ENCODE measurements at regions not wholly inside any gene's neighbourhood (a gene's known extent, or its start where the extent isn't known, plus 50 kb on each side); places are given as distances from the start of the nearest gene placed in this dataset.

- no peak overlapping the region for H3K27ac ChIP-seq (ENCODE audit: control insufficient read depth, insufficient read depth, low read length)
- no peak overlapping the region for H3K4me3 ChIP-seq (ENCODE audit: control insufficient read depth in 2 of 3, extremely low read depth in 1 of 3, insufficient read depth in 2 of 3, low read depth in 1 of 3, low read length in 3 of 3)
- dilution Hi-C loops (cut with MboI; ENCODE audit: extremely low pct_ligation_motif_present, low sequenced_read_pairs) = no loop called here
- no peaks in the 10 kb centered on the region for H3K4me1 ChIP-seq (ENCODE audit: control insufficient read depth, extremely low read depth, insufficient read depth, low read length)
- DNase-seq (ENCODE audit: low read depth, low spot score) = no peak
- H3K9me1 ChIP-seq (ENCODE audit: control insufficient read depth, extremely low read depth, insufficient read depth, low read length) = no peaks in the 10 kb centered on the region
- H3K27me3 ChIP-seq (ENCODE audit: control insufficient read depth, extremely low read depth, insufficient read depth, low read length) = no peaks in the 10 kb centered on the region
- H3K79me2 ChIP-seq (ENCODE audit: control insufficient read depth, insufficient read depth, low read length) = no peaks in the 10 kb centered on the region
- H3K9me3 ChIP-seq (ENCODE audit: control insufficient read depth, low read depth, low read length) = peaks cover 8% of the 10 kb centered on the region
- H3K9ac ChIP-seq (ENCODE audit: control insufficient read depth, extremely low read depth, insufficient read depth, low read length) = no peak overlapping the region
- H3K36me3 ChIP-seq (ENCODE audit: control insufficient read depth in 2 of 2, extremely low read depth in 1 of 2, insufficient read depth in 2 of 2, low read length in 2 of 2) = no peaks in the 10 kb centered on the region
- H2AFZ ChIP-seq (ENCODE audit: control insufficient read depth, low read length) = no peak overlapping the region
- no peak overlapping the region for H3K4me2 ChIP-seq (ENCODE audit: control insufficient read depth, extremely low read depth, insufficient read depth, low read depth, low read length)
- no peaks in the 10 kb centered on the region for H4K20me1 ChIP-seq (ENCODE audit: control insufficient read depth, extremely low read depth, insufficient read depth, low read length)
- no peak for FAIRE-seq
- no peak for TF ChIP-seq EZH2 (IDR thresholded peaks at IDR 0.05; ENCODE audit: low read length)
- TF ChIP-seq CTCF (optimal IDR thresholded peaks at IDR 0.05 in 1 of 3, IDR thresholded peaks at IDR 0.05 in 1 of 3, conservative IDR thresholded peaks at IDR 0.05 in 1 of 3; ENCODE audit: extremely low read depth in 1 of 3, insufficient read depth in 2 of 3, low read length in 3 of 3) = no peak
Observed at GRCh38 chr19:31969016-31969415, 376.4 kb upstream of the ZNF507 start.

GRCh38 chr19:31970027-31970461 lies 375.4 kb upstream of the ZNF507 start:
- dilution Hi-C loops (cut with MboI; ENCODE audit: extremely low pct_ligation_motif_present, low sequenced_read_pairs) = no loop called here
- no peaks in the 10 kb centered on the region for H3K79me2 ChIP-seq (ENCODE audit: control insufficient read depth, insufficient read depth, low read length)
- H3K9ac ChIP-seq (ENCODE audit: control insufficient read depth, extremely low read depth, insufficient read depth, low read length) = no peak overlapping the region
- H4K20me1 ChIP-seq (ENCODE audit: control insufficient read depth, extremely low read depth, insufficient read depth, low read length) = no peaks in the 10 kb centered on the region
- peaks cover 8% of the 10 kb centered on the region for H3K9me3 ChIP-seq (ENCODE audit: control insufficient read depth, low read depth, low read length)
- H3K27ac ChIP-seq (ENCODE audit: control insufficient read depth, insufficient read depth, low read length) = no peak overlapping the region
- DNase-seq (ENCODE audit: low read depth, low spot score) (no peak), FAIRE-seq (no peak)
- H3K4me1 ChIP-seq (ENCODE audit: control insufficient read depth, extremely low read depth, insufficient read depth, low read length) = no peaks in the 10 kb centered on the region
- no peak for TF ChIP-seq EZH2 (IDR thresholded peaks at IDR 0.05; ENCODE audit: low read length)
- no peak for TF ChIP-seq CTCF (optimal IDR thresholded peaks at IDR 0.05 in 1 of 3, IDR thresholded peaks at IDR 0.05 in 1 of 3, conservative IDR thresholded peaks at IDR 0.05 in 1 of 3; ENCODE audit: extremely low read depth in 1 of 3, insufficient read depth in 2 of 3, low read length in 3 of 3)
- no peaks in the 10 kb centered on the region for H3K36me3 ChIP-seq (ENCODE audit: control insufficient read depth in 2 of 2, extremely low read depth in 1 of 2, insufficient read depth in 2 of 2, low read length in 2 of 2)
- no peaks in the 10 kb centered on the region for H3K27me3 ChIP-seq (ENCODE audit: control insufficient read depth, extremely low read depth, insufficient read depth, low read length)
- H3K4me3 ChIP-seq (ENCODE audit: control insufficient read depth in 2 of 3, extremely low read depth in 1 of 3, insufficient read depth in 2 of 3, low read depth in 1 of 3, low read length in 3 of 3) = no peak overlapping the region
- no peak overlapping the region for H3K4me2 ChIP-seq (ENCODE audit: control insufficient read depth, extremely low read depth, insufficient read depth, low read depth, low read length)
- H2AFZ ChIP-seq (ENCODE audit: control insufficient read depth, low read length) = no peak overlapping the region
- no peaks in the 10 kb centered on the region for H3K9me1 ChIP-seq (ENCODE audit: control insufficient read depth, extremely low read depth, insufficient read depth, low read length)

All from keratinocyte (primary cell).